ENCODE measurements at regions not wholly inside any gene's neighbourhood (a gene's known extent, or its start where the extent isn't known, plus 50 kb on each side); places are given as distances from the start of the nearest gene placed in this dataset.

DNA sequence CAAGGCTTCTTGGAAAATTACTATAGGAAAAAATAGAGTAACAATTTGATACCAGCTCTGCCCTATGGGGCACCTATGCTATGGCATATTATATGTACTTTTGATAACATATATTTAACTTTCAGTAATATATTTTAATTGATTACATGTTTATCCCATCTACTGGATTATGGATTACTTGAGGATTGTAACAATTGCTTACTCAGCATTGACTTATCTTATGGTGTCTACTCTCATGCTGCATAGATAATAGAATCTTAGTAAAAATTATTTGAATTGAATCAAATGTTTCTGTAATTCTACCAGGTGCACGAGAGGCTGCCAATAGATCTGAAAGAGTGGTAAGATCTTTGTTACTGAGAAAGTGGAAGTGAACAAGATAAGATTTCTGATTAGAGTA is 57.8 kb upstream of the CALCR start:
- DNase-seq, result no peak

DNA sequence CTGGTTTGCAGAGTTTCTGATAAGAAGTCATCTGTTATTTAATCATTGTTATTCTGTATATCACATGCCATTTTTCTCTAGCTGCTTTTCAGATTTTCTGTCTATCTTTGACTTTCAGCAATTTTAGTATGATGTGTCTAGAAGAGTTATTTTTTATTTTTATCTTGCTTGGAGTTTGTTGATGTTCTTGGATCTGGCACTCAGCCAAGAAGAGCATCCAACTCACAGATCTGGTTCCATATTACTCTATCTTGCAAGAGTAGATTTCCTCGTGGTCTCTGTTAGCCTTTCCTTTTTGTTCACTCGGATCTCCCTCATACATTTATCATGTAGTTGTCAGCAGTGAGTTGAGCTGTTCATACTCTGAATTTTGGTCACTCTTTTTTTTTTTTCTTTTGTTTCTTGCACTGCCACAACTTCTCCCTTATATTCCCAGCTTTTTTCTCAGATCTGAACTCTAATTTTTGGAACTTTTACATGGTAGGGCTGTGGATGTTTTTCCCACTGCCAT is 54.8 kb upstream of the CALCR start:
- DNase-seq, result no peak

DNA sequence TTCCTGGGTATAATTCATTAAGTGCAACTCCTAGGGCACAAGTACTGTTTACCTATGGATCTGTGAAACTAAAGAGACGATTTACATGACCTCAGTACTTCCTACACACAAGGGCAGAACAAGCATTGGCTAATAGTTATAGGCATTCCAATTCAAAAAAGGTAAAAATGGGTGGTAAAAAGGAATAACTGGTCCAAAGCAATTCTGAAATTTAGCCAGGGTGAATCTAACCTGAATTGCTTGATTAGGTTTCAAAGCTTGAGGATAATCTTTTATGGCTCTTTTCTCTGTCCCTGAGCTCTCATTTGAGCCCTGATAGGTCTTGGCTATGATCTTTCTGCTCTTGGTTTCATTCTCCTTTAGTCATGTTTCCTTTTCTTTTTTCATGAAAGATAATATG is 52.3 kb upstream of the CALCR start:
- no peak for DNase-seq
